ENCODE measurements at regions not wholly inside any gene's neighbourhood (a gene's known extent, or its start where the extent isn't known, plus 50 kb on each side); places are given as distances from the start of the nearest gene placed in this dataset.

- CTCF ChIA-PET: no interaction called here
- ATAC-seq (no peak), DNase-seq (no peak)
- Mint-ChIP-seq H3K27me3 (no peaks in the 10 kb centered on the region), H3K27ac (no peak overlapping the region), H3K4me3 (no peak overlapping the region), H3K9me3 (peaks cover 9% of the 10 kb centered on the region), H3K4me1 (ENCODE audit: low read depth) (no peaks in the 10 kb centered on the region), H3K36me3 (ENCODE audit: low read depth) (no peaks in the 10 kb centered on the region)
- POLR2A ChIA-PET: no interaction called here
- no peak for TF ChIP-seq CTCF (IDR thresholded peaks at IDR 0.05)
- intact Hi-C loops (cut with micrococcal nuclease): no loop called here
These were observed 1198.3 kb upstream of the CDH6 start for GRCh38 chr5:29995154-29995553.

GRCh38 chr5:29994519-29994918, 1199.0 kb upstream of the CDH6 start:
- DNase-seq (no peak), ATAC-seq (no peak)
- ChIA-PET POLR2A (no interaction called here), CTCF (no interaction called here)
- H3K27ac Mint-ChIP-seq: no peak overlapping the region
- H3K4me3 Mint-ChIP-seq: no peak overlapping the region
- H3K4me1 Mint-ChIP-seq (ENCODE audit: low read depth): no peaks in the 10 kb centered on the region
- intact Hi-C loops (cut with micrococcal nuclease): no loop called here
- no peak for TF ChIP-seq CTCF (IDR thresholded peaks at IDR 0.05)
- H3K36me3 Mint-ChIP-seq (ENCODE audit: low read depth): no peaks in the 10 kb centered on the region
- H3K9me3 Mint-ChIP-seq: peaks cover 8% of the 10 kb centered on the region
- no peaks in the 10 kb centered on the region for H3K27me3 Mint-ChIP-seq

- Mint-ChIP-seq H3K9me3 (peaks cover 6% of the 10 kb centered on the region), H3K27ac (no peak overlapping the region), H3K4me1 (ENCODE audit: low read depth) (no peaks in the 10 kb centered on the region), H3K4me3 (no peak overlapping the region), H3K36me3 (ENCODE audit: low read depth) (no peaks in the 10 kb centered on the region), H3K27me3 (no peaks in the 10 kb centered on the region)
- ChIA-PET CTCF (interaction anchor here (0.8 kb wide), 1 partner anchor 37 kb away, joined by 3 read pairs; no protein-coding TSS in a partner anchor), POLR2A (no interaction called here)
- intact Hi-C loops (cut with micrococcal nuclease): no loop called here
- no peak for TF ChIP-seq CTCF (IDR thresholded peaks at IDR 0.05)
- ATAC-seq: no peak
- no peak for DNase-seq
These were observed 1200.2 kb upstream of the CDH6 start for GRCh38 chr5:29993286-29993685.

- H3K4me3 Mint-ChIP-seq: no peak overlapping the region
- DNase-seq (no peak), ATAC-seq (no peak)
- H3K9me3 Mint-ChIP-seq: peaks cover 6% of the 10 kb centered on the region
- no peaks in the 10 kb centered on the region for H3K4me1 Mint-ChIP-seq (ENCODE audit: low read depth)
- intact Hi-C loops (cut with micrococcal nuclease): no loop called here
- H3K36me3 Mint-ChIP-seq (ENCODE audit: low read depth): no peaks in the 10 kb centered on the region
- POLR2A ChIA-PET: no interaction called here
- CTCF ChIA-PET: no interaction called here
- H3K27ac Mint-ChIP-seq: no peak overlapping the region
- no peak for TF ChIP-seq CTCF (IDR thresholded peaks at IDR 0.05)
- no peaks in the 10 kb centered on the region for H3K27me3 Mint-ChIP-seq
These were observed 1201.2 kb upstream of the CDH6 start for GRCh38 chr5:29992248-29992647.

GRCh38 chr5:29990681-29991080, 1202.8 kb upstream of the CDH6 start:
- ChIA-PET CTCF (no interaction called here), POLR2A (no interaction called here)
- no peak for DNase-seq
- intact Hi-C loops (cut with micrococcal nuclease): no loop called here
- Mint-ChIP-seq H3K4me1 (ENCODE audit: low read depth) (no peaks in the 10 kb centered on the region), H3K9me3 (peaks cover 6% of the 10 kb centered on the region), H3K4me3 (no peak overlapping the region), H3K27me3 (no peaks in the 10 kb centered on the region), H3K36me3 (ENCODE audit: low read depth) (no peaks in the 10 kb centered on the region), H3K27ac (no peak overlapping the region)
- no peak for ATAC-seq
- TF ChIP-seq CTCF (IDR thresholded peaks at IDR 0.05): no peak
